Fibroblast of lung (primary cell): ENCODE measurements at regions not wholly inside any gene's neighbourhood (a gene's known extent, or its start where the extent isn't known, plus 50 kb on each side); places are given as distances from the start of the nearest gene placed in this dataset.

Experiments used
- DNase-seq, 2 donors: peaks; one replicate each; pipeline versions ENCODE4 v3.0.0 to v3.0.0-alpha.2; 2010; ENCODE audit warnings: low read depth in 2 of 2
- H2AFZ ChIP-seq: 2 replicates; pipeline ENCODE4 v1.5.1; 2012; ENCODE audit warnings: low read length, control low read depth, inconsistent platforms
- H3K27ac ChIP-seq: 2 replicates; pipeline ENCODE4 v1.5.1; 2011; ENCODE audit warnings: low read length, control low read depth; ENCODE audit not compliant: insufficient read depth
- H3K27me3 ChIP-seq: 2 replicates; pipeline ENCODE4 v1.5.1; 2011; ENCODE audit warnings: mild to moderate bottlenecking, low read length; ENCODE audit not compliant: control insufficient read depth, insufficient read depth
- H3K36me3 ChIP-seq: 2 replicates; pipeline ENCODE4 v1.5.1; 2011; ENCODE audit warnings: low read length; ENCODE audit not compliant: control insufficient read depth, insufficient read depth
- H3K4me1 ChIP-seq: 2 replicates; pipeline ENCODE4 v1.5.1; 2011; ENCODE audit warnings: low read length; ENCODE audit not compliant: control insufficient read depth, insufficient read depth; ENCODE audit errors: extremely low read depth
- H3K4me2 ChIP-seq: 2 replicates; pipeline ENCODE4 v1.5.1; 2011; ENCODE audit warnings: low read length, control low read depth; ENCODE audit not compliant: insufficient read depth; ENCODE audit errors: extremely low read depth
- H3K4me3 ChIP-seq, 4 experiments: fragments of 200-600 bp in 1 of 4; sonication (generic) in 1 of 4; replicated peaks in 1 of 4; 2 replicates each; pipeline ENCODE4 v1.5.1; 2011 to 2016; ENCODE audit warnings: low read length in 4 of 4, low read depth in 3 of 4, mild to moderate bottlenecking in 3 of 4, control low read depth in 2 of 4, inconsistent platforms in 1 of 4, mixed read lengths in 1 of 4; ENCODE audit not compliant: insufficient read depth in 1 of 4; ENCODE audit errors: control extremely low read depth in 1 of 4
- H3K79me2 ChIP-seq: 2 replicates; pipeline ENCODE4 v1.5.1; 2012; ENCODE audit warnings: mild to moderate bottlenecking, low read length, inconsistent platforms; ENCODE audit not compliant: control insufficient read depth, insufficient read depth
- H3K9ac ChIP-seq: 2 replicates; pipeline ENCODE4 v1.5.1; 2011; ENCODE audit warnings: mild to moderate bottlenecking, low read length, control low read depth; ENCODE audit not compliant: insufficient read depth
- H3K9me3 ChIP-seq: 2 replicates; pipeline ENCODE4 v1.5.1; 2012; ENCODE audit warnings: low read depth, low read length; ENCODE audit not compliant: control insufficient read depth, insufficient read depth
- H4K20me1 ChIP-seq: 2 replicates; pipeline ENCODE4 v1.5.1; 2011; ENCODE audit warnings: low read length; ENCODE audit not compliant: control insufficient read depth, insufficient read depth; ENCODE audit errors: extremely low read depth
- EZH2 ChIP-seq: IDR thresholded peaks from 2 replicates; pipeline ENCODE4 v1.5.1; 2012; ENCODE audit warnings: low read length, control low read depth, mild to moderate bottlenecking; ENCODE audit errors: missing control alignments
- TF ChIP-seq, protein P1 (sequence below), 2 donors: IDR thresholded peaks in 1 of 2; conservative IDR thresholded peaks in 1 of 2; 1 replicate in 1 of 2; 2 replicates in 1 of 2; pipeline ENCODE4 v1.5.1; 2011 to 2012; ENCODE audit warnings: low read length in 2 of 2, control low read depth in 1 of 2, inconsistent platforms in 1 of 2, low read depth in 1 of 2, mild to moderate bottlenecking in 1 of 2

- Histone ChIP-seq H3K4me1 (peaks cover 2% of the 10 kb centered on the region), H2AFZ (no peak overlapping the region), H3K4me3 (no peak overlapping the region), H3K9me3 (no peaks in the 10 kb centered on the region), H3K36me3 (no peaks in the 10 kb centered on the region), H3K4me2 (no peak overlapping the region), H3K27me3 (no peaks in the 10 kb centered on the region), H4K20me1 (no peaks in the 10 kb centered on the region), H3K27ac (no peak overlapping the region), H3K79me2 (no peaks in the 10 kb centered on the region), H3K9ac (no peak overlapping the region)
- no peak for DNase-seq
- TF ChIP-seq, protein P1, sequence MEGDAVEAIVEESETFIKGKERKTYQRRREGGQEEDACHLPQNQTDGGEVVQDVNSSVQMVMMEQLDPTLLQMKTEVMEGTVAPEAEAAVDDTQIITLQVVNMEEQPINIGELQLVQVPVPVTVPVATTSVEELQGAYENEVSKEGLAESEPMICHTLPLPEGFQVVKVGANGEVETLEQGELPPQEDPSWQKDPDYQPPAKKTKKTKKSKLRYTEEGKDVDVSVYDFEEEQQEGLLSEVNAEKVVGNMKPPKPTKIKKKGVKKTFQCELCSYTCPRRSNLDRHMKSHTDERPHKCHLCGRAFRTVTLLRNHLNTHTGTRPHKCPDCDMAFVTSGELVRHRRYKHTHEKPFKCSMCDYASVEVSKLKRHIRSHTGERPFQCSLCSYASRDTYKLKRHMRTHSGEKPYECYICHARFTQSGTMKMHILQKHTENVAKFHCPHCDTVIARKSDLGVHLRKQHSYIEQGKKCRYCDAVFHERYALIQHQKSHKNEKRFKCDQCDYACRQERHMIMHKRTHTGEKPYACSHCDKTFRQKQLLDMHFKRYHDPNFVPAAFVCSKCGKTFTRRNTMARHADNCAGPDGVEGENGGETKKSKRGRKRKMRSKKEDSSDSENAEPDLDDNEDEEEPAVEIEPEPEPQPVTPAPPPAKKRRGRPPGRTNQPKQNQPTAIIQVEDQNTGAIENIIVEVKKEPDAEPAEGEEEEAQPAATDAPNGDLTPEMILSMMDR (conservative IDR thresholded peaks at IDR 0.05 in 1 of 2, IDR thresholded peaks at IDR 0.05 in 1 of 2; ENCODE audit: low read depth in 1 of 2, low read length in 2 of 2), result no peak
- no peak for TF ChIP-seq EZH2
Observed at GRCh38 chr12:25372969-25373817, 122.5 kb upstream of the KRAS start.

DNA sequence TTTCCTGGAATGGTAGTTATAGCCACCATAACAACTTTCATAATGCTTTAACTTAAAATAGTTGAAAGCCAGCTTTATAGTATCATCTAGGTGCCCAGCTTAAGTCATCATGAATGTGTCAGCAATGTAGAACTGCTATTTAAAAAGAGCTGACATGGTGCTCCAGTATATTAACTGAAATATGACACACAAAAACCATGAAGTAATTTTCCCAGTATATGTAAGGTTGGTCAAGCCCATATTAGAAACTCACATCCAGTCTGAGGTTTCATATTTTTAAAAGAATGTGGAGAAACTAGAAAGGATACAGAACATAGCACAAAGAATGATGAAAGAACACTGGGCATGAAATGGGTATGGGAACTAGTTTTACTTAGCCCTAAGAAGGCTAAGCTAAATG is 121.3 kb upstream of the KRAS start:
- H4K20me1 ChIP-seq, result no peaks in the 10 kb centered on the region
- H3K9ac ChIP-seq, result no peak overlapping the region
- no peaks in the 10 kb centered on the region for H3K4me1 ChIP-seq
- DNase-seq, result no peak
- H3K36me3 ChIP-seq, result no peaks in the 10 kb centered on the region
- H3K79me2 ChIP-seq, result no peaks in the 10 kb centered on the region
- no peaks in the 10 kb centered on the region for H3K9me3 ChIP-seq
- no peak overlapping the region for H3K4me3 ChIP-seq
- H3K27me3 ChIP-seq, result no peaks in the 10 kb centered on the region
- H2AFZ ChIP-seq, result no peak overlapping the region
- H3K27ac ChIP-seq, result no peak overlapping the region
- no peak overlapping the region for H3K4me2 ChIP-seq
- no peak for TF ChIP-seq EZH2
- TF ChIP-seq, protein P1 (conservative IDR thresholded peaks at IDR 0.05 in 1 of 2, IDR thresholded peaks at IDR 0.05 in 1 of 2; ENCODE audit: low read depth in 1 of 2, low read length in 2 of 2), result no peak

GRCh38 chr12:25368557-25368956 is 117.8 kb upstream of the KRAS start:
- no peak for TF ChIP-seq EZH2
- TF ChIP-seq, protein P1 (conservative IDR thresholded peaks at IDR 0.05 in 1 of 2, IDR thresholded peaks at IDR 0.05 in 1 of 2; ENCODE audit: low read depth in 1 of 2, low read length in 2 of 2), result no peak
- Histone ChIP-seq H3K36me3 (no peaks in the 10 kb centered on the region), H3K4me1 (no peaks in the 10 kb centered on the region), H3K79me2 (no peaks in the 10 kb centered on the region), H3K9me3 (no peaks in the 10 kb centered on the region), H2AFZ (no peak overlapping the region), H4K20me1 (no peaks in the 10 kb centered on the region), H3K27ac (no peak overlapping the region), H3K4me3 (no peak overlapping the region), H3K9ac (no peak overlapping the region), H3K27me3 (no peaks in the 10 kb centered on the region), H3K4me2 (no peak overlapping the region)
- DNase-seq, result no peak
